ENCODE measurements at regions not wholly inside any gene's neighbourhood (a gene's known extent, or its start where the extent isn't known, plus 50 kb on each side); places are given as distances from the start of the nearest gene placed in this dataset.
A peak's percentile ranks its signal among the peaks of the same experiment; 100 is the strongest.

- no peak for DNase-seq
Observed at GRCh38 chr3:107897471-107898061, 193.3 kb downstream of the CD47 start.

- DNase-seq: no peak
Observed at GRCh38 chr3:107894998-107895397, 195.8 kb downstream of the CD47 start.

- no peak for DNase-seq
Observed at GRCh38 chr3:107892955-107893624, 197.7 kb downstream of the CD47 start.

GRCh38 chr3:107884719-107885460 is 205.9 kb downstream of the CD47 start:
- peak; percentile 6 for DNase-seq

- DNase-seq: no peak
Observed at GRCh38 chr3:107884028-107884427, 206.8 kb downstream of the CD47 start.

- no peak for DNase-seq
Observed at GRCh38 chr3:107882881-107883280, 207.9 kb downstream of the CD47 start.

GRCh38 chr3:107882261-107882660 is 208.6 kb downstream of the CD47 start:
- DNase-seq: no peak

GRCh38 chr3:107881509-107881908 is 209.3 kb downstream of the CD47 start:
- DNase-seq: no peak

- DNase-seq: no peak
Observed at GRCh38 chr3:107880702-107881101, 210.1 kb downstream of the CD47 start.

- no peak for DNase-seq
Observed at GRCh38 chr3:107877936-107878335, 212.9 kb downstream of the CD47 start.

GRCh38 chr3:107870943-107871638 is 219.7 kb downstream of the CD47 start:
- no peak for DNase-seq

GRCh38 chr3:107870096-107870495 is 220.7 kb downstream of the CD47 start:
- no peak for DNase-seq

GRCh38 chr3:107868449-107868848 is 222.4 kb downstream of the CD47 start:
- DNase-seq: no peak

- DNase-seq: no peak
Observed at GRCh38 chr3:107861904-107862303, 228.9 kb downstream of the CD47 start.

- DNase-seq: peak; percentile 38
Observed at GRCh38 chr3:107861422-107861821, 229.4 kb downstream of the CD47 start.

Measured in tongue (tissue), 1 donor.